Smooth muscle cell (in vitro differentiated cells): ENCODE measurements at regions not wholly inside any gene's neighbourhood (a gene's known extent, or its start where the extent isn't known, plus 50 kb on each side); places are given as distances from the start of the nearest gene placed in this dataset.

Source experiments
- DNase-seq: peaks from one replicate; lab custom pipeline; 2025; ENCODE audit not compliant: unreplicated experiment; lab: John Stamatoyannopoulos, UW
- H2AFZ ChIP-seq: fragments of 200-600 bp; sonication (generic); 2 replicates; pipeline ENCODE4 v1.6.0; 2016; ENCODE audit warnings: antibody characterized with exemption, low read depth, mild to moderate bottlenecking
- H3F3A ChIP-seq: fragments of 200-600 bp; sonication (generic); 2 replicates; pipeline ENCODE4 v1.6.0; 2017; ENCODE audit warnings: antibody characterized with exemption, low read depth
- H3K27ac ChIP-seq: fragments of 200-600 bp; sonication (generic); 2 replicates; pipeline ENCODE4 v1.5.1; 2016; ENCODE audit warnings: low read depth, mild to moderate bottlenecking
- H3K27me3 ChIP-seq: fragments of 200-600 bp; sonication (generic); 2 replicates; pipeline ENCODE4 v1.6.1; 2016; ENCODE audit warnings: low read depth, mild to moderate bottlenecking
- H3K36me3 ChIP-seq: fragments of 200-600 bp; sonication (generic); 2 replicates; pipeline ENCODE4 v1.5.1; 2016; ENCODE audit warnings: low read depth
- H3K4me1 ChIP-seq: fragments of 200-600 bp; sonication (generic); 2 replicates; pipeline ENCODE4 v1.5.1; 2016; ENCODE audit warnings: low read depth
- H3K4me2 ChIP-seq: fragments of 200-600 bp; sonication (generic); 2 replicates; pipeline ENCODE4 v1.6.0; 2016; ENCODE audit warnings: mild to moderate bottlenecking
- H3K4me3 ChIP-seq: fragments of 200-600 bp; sonication (generic); 2 replicates; pipeline ENCODE4 v1.5.1; 2016; ENCODE audit warnings: mild to moderate bottlenecking
- H3K79me2 ChIP-seq: fragments of 200-600 bp; sonication (generic); 2 replicates; pipeline ENCODE4 v1.6.0; 2016; ENCODE audit warnings: low read depth, mild to moderate bottlenecking
- H3K9ac ChIP-seq: fragments of 200-600 bp; sonication (generic); 2 replicates; pipeline ENCODE4 v1.6.0; 2016; ENCODE audit warnings: low read depth
- H3K9me3 ChIP-seq: fragments of 200-600 bp; sonication (generic); replicated peaks from 2 replicates; pipeline ENCODE4 v1.5.1; 2016; ENCODE audit warnings: low read depth
- H4K20me1 ChIP-seq: fragments of 200-600 bp; sonication (generic); 2 replicates; pipeline ENCODE4 v1.6.0; 2016; ENCODE audit warnings: low read depth
- WGBS: methylation state at CpG from one replicate; pipeline ENCODE4 v1.1.7; 2016; ENCODE audit warnings: low lambda C conversion rate; 5-methylcytosine and 5-hydroxymethylcytosine counted together
- TF ChIP-seq, protein P1 (sequence below): fragments of 200-600 bp; sonication (generic); IDR thresholded peaks from 2 replicates; pipeline ENCODE4 v1.5.1; 2017; ENCODE audit warnings: borderline replicate concordance, mild to moderate bottlenecking, antibody characterized with exemption; ENCODE audit not compliant: insufficient read depth, poor library complexity, severe bottlenecking

- DNase-seq, result no peak
- Histone ChIP-seq H3K79me2 (no peaks in the 10 kb centered on the region), H4K20me1 (no peaks in the 10 kb centered on the region), H3K4me3 (no peak overlapping the region), H3K27me3 (no peaks in the 10 kb centered on the region), H3K4me2 (no peak overlapping the region), H3K4me1 (peaks cover 37% of the 10 kb centered on the region), H3F3A (no peaks in the 10 kb centered on the region), H3K36me3 (no peaks in the 10 kb centered on the region), H2AFZ (no peak overlapping the region), H3K9ac (no peak overlapping the region), H3K27ac (no peak overlapping the region), H3K9me3 (no peaks in the 10 kb centered on the region)
- WGBS, result 67% methylated on average over 7 of the region's 7 CpGs
- TF ChIP-seq, protein P1, sequence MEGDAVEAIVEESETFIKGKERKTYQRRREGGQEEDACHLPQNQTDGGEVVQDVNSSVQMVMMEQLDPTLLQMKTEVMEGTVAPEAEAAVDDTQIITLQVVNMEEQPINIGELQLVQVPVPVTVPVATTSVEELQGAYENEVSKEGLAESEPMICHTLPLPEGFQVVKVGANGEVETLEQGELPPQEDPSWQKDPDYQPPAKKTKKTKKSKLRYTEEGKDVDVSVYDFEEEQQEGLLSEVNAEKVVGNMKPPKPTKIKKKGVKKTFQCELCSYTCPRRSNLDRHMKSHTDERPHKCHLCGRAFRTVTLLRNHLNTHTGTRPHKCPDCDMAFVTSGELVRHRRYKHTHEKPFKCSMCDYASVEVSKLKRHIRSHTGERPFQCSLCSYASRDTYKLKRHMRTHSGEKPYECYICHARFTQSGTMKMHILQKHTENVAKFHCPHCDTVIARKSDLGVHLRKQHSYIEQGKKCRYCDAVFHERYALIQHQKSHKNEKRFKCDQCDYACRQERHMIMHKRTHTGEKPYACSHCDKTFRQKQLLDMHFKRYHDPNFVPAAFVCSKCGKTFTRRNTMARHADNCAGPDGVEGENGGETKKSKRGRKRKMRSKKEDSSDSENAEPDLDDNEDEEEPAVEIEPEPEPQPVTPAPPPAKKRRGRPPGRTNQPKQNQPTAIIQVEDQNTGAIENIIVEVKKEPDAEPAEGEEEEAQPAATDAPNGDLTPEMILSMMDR, result no peak
Measured at GRCh38 chr6:98044791-98045470, 761.9 kb upstream of the MMS22L start.

GRCh38 chr6:98047164-98047563 is 764.1 kb upstream of the MMS22L start:
- H3K36me3 ChIP-seq, result no peaks in the 10 kb centered on the region
- no peaks in the 10 kb centered on the region for H3K27me3 ChIP-seq
- H3K4me3 ChIP-seq, result no peak overlapping the region
- H3K9me3 ChIP-seq, result no peaks in the 10 kb centered on the region
- H3K4me2 ChIP-seq, result no peak overlapping the region
- TF ChIP-seq, protein P1, result no peak
- no peaks in the 10 kb centered on the region for H3F3A ChIP-seq
- H3K9ac ChIP-seq, result no peak overlapping the region
- no peak for DNase-seq
- 76% methylated on average over 2 of the region's 2 CpGs for WGBS
- no peak overlapping the region for H2AFZ ChIP-seq
- no peak overlapping the region for H3K27ac ChIP-seq
- H3K4me1 ChIP-seq, result peaks cover 14% of the 10 kb centered on the region
- H3K79me2 ChIP-seq, result no peaks in the 10 kb centered on the region
- no peaks in the 10 kb centered on the region for H4K20me1 ChIP-seq

DNA sequence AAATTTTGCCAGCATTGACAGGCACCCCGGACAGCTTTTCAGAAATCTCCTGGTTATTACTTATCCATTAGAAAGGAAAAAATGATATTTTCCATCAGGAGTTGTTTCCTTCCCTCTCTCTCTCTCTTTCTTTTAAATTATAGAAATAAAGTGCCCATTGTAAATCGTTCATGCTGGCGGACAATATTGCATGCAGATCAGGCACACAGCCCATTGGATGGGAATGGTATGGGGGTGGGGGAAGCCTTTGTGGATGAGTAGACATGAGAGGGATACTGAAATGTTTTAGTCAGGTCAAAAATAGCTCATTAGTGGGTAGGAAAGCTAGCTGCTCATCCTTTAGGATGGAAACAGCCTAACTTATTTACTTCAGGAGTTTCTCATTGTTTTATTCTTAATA is 764.9 kb upstream of the MMS22L start:
- Histone ChIP-seq H3K79me2 (no peaks in the 10 kb centered on the region), H3K27ac (no peak overlapping the region), H3F3A (no peaks in the 10 kb centered on the region), H4K20me1 (no peaks in the 10 kb centered on the region), H2AFZ (no peak overlapping the region), H3K4me2 (no peak overlapping the region), H3K9me3 (no peaks in the 10 kb centered on the region), H3K4me3 (no peak overlapping the region), H3K4me1 (peaks cover 7% of the 10 kb centered on the region), H3K9ac (no peak overlapping the region), H3K27me3 (no peaks in the 10 kb centered on the region), H3K36me3 (no peaks in the 10 kb centered on the region)
- DNase-seq, result no peak
- TF ChIP-seq, protein P1, result no peak
- 92% methylated on average over 3 of the region's 3 CpGs for WGBS

DNA sequence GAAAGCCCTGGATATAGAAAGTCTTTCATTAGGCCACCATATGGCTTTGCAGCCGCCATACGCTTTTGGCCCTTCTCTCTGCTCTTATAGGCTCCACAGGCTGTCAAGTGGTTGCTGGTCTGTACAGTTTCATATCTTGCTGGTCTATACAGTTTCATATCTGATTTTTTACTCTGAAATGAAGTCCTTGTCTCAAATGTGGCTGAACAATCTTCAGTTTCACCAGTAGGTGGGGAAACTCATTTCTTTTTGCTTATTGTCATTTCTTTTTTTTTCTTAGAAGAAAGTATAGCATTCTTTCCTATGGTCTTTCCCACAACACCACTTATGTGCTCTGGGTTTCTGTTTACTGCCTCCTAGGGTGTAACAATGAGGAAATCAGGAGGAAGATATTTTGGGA is 771.4 kb upstream of the MMS22L start:
- DNase-seq, result no peak
- TF ChIP-seq, protein P1, result peak; percentile 40
- 83% methylated on average over 2 of the region's 2 CpGs for WGBS
- Histone ChIP-seq H4K20me1 (no peaks in the 10 kb centered on the region), H3F3A (no peaks in the 10 kb centered on the region), H3K4me3 (no peak overlapping the region), H3K4me2 (no peak overlapping the region), H3K9me3 (no peaks in the 10 kb centered on the region), H3K27me3 (no peaks in the 10 kb centered on the region), H3K27ac (no peak overlapping the region), H3K9ac (no peak overlapping the region), H3K79me2 (no peaks in the 10 kb centered on the region), H2AFZ (no peak overlapping the region), H3K36me3 (no peaks in the 10 kb centered on the region), H3K4me1 (no peaks in the 10 kb centered on the region)
